ENCODE measurements at regions not wholly inside any gene's neighbourhood (a gene's known extent, or its start where the extent isn't known, plus 50 kb on each side); places are given as distances from the start of the nearest gene placed in this dataset.
"Not testable (repeated sequence)": the region's sequence is repeated elsewhere in the genome, so short reads cannot be mapped to it uniquely, and the experiment has no call there.

DNA sequence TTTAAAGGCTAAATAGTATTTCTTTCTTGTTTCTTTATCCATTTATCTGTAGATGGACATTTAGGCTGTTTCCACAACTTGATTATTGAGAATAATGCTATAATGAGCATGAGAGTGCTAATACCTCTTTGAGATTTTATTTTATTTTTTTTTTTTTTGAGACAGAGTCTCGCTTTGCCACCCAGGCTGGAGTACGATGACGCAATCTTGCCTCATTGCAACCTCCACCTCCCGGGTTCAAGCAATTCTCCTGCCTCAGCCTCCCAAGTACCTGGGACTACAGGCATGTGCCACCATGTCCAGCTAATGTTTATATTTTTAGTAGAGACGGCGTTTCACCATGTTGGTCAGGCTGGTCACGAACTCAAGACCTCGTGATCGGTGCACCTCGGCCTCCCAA is 366.5 kb upstream of the PODXL start:
- H3K27ac Mint-ChIP-seq; H3K27me3 Mint-ChIP-seq (ENCODE audit: low read depth); CTCF ChIA-PET; H3K4me3 Mint-ChIP-seq; intact Hi-C loops (cut with micrococcal nuclease); H3K4me1 Mint-ChIP-seq (ENCODE audit: low read depth); H3K9me3 Mint-ChIP-seq; H3K36me3 Mint-ChIP-seq (ENCODE audit: low read depth); DNase-seq: not testable (repeated sequence)

DNA sequence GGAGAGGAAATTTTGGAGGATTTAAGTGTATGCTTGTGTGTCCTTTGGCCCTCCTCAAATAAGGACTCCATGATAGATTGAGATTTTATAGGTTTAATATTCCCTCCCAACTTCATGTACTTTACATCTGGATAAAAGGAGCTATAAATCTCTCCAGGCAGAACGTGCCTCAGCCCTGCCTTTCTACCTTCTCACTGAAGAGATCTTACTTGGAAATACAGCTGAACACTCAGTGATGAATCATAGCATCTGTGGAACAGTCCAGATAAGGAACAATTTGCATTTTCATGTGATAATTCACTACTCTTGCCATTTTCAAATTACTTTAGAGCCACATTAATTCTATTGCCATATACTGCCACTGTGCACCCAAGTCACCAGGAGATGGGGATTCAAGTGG is 364.6 kb upstream of the PODXL start:
- no peaks in the 10 kb centered on the region for H3K4me1 Mint-ChIP-seq (ENCODE audit: low read depth)
- no peak for DNase-seq
- no peak overlapping the region for H3K27ac Mint-ChIP-seq
- H3K4me3 Mint-ChIP-seq, result no peak overlapping the region
- no peaks in the 10 kb centered on the region for H3K36me3 Mint-ChIP-seq (ENCODE audit: low read depth)
- peaks cover 4% of the 10 kb centered on the region for H3K27me3 Mint-ChIP-seq (ENCODE audit: low read depth)
- intact Hi-C loops (cut with micrococcal nuclease), result no loop called here
- CTCF ChIA-PET, result interaction anchor here (1.1 kb wide), 1 partner anchor 70 kb away, joined by 4 read pairs; no protein-coding TSS in a partner anchor
- no peaks in the 10 kb centered on the region for H3K9me3 Mint-ChIP-seq

DNA sequence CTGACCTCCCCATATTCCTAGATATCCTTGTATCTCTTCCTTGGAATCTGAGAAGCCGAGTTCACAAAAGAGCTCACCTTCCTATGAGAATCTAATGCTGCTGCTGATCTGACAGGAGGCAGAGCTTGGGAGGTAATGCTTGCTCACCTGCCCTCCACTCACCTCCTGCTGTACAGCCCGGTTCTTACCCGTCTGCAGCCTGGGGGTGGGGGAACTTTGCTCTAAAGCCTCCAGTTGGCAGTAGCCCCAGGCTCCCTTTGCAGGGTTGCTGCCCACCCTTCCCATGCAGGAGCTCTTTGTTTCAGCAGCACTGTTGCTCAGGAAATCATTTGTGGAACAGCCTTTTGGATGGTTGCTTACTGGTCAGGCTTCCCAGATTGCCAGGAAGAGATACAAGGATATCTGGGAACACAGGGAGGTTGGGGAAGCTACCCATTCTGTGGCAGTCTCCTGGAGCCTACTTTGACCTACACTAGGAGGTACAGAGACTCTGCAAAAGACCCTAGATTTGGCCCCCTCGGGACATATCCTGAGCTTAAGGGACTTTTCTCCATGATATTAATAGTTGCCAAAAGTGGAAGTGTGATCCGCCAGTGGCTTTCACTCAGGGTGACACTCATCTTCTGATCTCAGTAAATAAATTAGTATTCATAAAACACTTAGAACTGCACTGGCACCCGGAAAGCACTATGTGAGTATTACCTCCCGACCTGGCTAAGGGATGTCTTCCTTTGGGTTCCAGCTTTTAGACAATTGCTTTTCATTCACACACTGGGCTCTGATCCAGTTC is 363.7 kb upstream of the PODXL start:
- H3K36me3 Mint-ChIP-seq (ENCODE audit: low read depth), result no peaks in the 10 kb centered on the region
- no peak for DNase-seq
- CTCF ChIA-PET, result interaction anchor here (1.1 to 2.2 kb wide), 2 partner anchors 69 to 228 kb away, joined by 4 to 9 read pairs; no protein-coding TSS in a partner anchor
- H3K4me1 Mint-ChIP-seq (ENCODE audit: low read depth), result no peaks in the 10 kb centered on the region
- intact Hi-C loops (cut with micrococcal nuclease), result no loop called here
- no peak overlapping the region for H3K4me3 Mint-ChIP-seq
- peaks cover 4% of the 10 kb centered on the region for H3K27me3 Mint-ChIP-seq (ENCODE audit: low read depth)
- H3K9me3 Mint-ChIP-seq, result no peaks in the 10 kb centered on the region
- H3K27ac Mint-ChIP-seq, result no peak overlapping the region

DNA sequence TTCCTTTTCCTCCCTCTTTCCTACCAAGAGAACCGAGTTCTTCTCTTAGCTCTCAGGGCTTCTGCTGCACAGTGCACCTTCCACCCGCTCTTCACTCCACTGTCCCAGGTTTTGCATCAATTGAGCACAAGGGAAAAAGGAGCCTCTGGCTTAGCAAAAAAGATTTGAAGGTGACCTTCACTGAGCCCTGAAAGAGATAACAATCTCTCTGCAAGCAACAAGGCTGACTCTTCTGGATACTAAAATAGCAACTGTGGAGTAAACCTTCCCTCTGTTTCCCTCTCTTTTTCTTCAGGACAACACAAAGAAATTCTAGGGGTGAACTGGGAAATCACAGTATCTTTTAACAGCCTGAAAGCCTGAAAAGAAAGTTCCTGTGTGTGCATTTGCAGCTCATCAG is 354.7 kb upstream of the PODXL start:
- Mint-ChIP-seq H3K27ac (no peak overlapping the region), H3K4me1 (ENCODE audit: low read depth) (no peaks in the 10 kb centered on the region), H3K27me3 (ENCODE audit: low read depth) (peaks cover 46% of the 10 kb centered on the region), H3K4me3 (no peak overlapping the region), H3K36me3 (ENCODE audit: low read depth) (no peaks in the 10 kb centered on the region), H3K9me3 (peaks cover 2% of the 10 kb centered on the region)
- intact Hi-C loops (cut with micrococcal nuclease), result no loop called here
- no peak for DNase-seq
- CTCF ChIA-PET, result interaction anchor here (0.7 to 1.3 kb wide), 2 partner anchors 51 to 131 kb away, joined by 3 to 4 read pairs; no protein-coding TSS in a partner anchor

DNA sequence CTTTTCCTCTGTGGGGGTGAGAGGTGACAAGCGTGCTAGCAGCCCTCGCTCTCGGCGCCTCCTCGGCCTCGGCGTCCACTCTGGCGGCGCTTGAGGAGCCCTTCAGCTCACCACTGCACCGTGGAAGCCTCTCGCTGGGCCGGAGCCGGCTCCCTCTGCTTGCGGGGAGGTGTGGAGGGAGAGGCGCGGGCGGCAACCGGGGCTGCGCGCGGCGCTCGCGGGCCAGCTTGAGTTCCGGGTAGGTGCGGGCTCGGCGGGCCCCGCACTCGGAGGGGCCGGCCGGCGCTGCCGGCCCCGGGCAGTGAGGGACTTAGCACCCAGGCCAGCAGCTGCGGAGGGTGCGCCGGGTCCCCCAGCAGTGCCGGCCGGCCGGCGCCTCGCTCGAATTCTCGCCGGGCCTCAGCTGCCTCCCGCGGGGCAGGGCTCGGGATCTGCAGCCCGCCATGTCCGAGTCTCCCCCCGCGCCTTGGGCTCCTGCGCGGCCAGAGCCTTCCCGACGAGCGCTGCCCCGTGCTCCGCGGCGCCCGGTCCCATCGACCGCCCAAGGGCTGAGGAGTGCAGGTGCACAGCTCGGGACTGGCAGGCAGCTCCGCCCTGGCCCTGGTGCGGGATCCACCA is 352.8 kb upstream of the PODXL start:
- H3K27ac Mint-ChIP-seq, result no peak overlapping the region
- H3K4me3 Mint-ChIP-seq, result no peak overlapping the region
- intact Hi-C loops (cut with micrococcal nuclease), result no loop called here
- H3K9me3 Mint-ChIP-seq, result no peaks in the 10 kb centered on the region
- H3K36me3 Mint-ChIP-seq (ENCODE audit: low read depth), result no peaks in the 10 kb centered on the region
- H3K4me1 Mint-ChIP-seq (ENCODE audit: low read depth), result no peaks in the 10 kb centered on the region
- DNase-seq, result no peak
- CTCF ChIA-PET, result no interaction called here
- peaks cover 48% of the 10 kb centered on the region for H3K27me3 Mint-ChIP-seq (ENCODE audit: low read depth)

DNA sequence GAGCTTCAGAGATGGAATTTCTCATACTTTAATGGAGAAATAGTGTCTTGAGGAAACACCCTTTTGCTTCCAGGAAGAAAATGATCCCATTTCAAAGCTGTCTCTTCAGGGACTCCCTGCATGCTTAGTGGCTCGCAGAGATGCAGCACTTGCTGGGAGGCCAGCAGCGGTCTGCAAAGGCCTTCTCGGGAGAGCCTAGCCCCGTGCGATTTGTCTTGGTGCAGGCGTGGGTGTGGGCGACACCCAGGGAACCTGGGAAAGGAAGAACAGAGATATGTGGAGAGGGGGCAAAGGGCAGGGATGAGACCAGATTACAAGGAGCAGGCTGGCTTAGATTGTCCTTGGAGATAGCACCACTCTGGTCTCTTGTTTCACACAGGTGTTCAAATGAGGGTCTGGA is 352.3 kb upstream of the PODXL start:
- H3K27ac Mint-ChIP-seq, result no peak overlapping the region
- H3K27me3 Mint-ChIP-seq (ENCODE audit: low read depth), result peaks cover 48% of the 10 kb centered on the region
- no peak overlapping the region for H3K4me3 Mint-ChIP-seq
- H3K4me1 Mint-ChIP-seq (ENCODE audit: low read depth), result no peaks in the 10 kb centered on the region
- CTCF ChIA-PET, result no interaction called here
- intact Hi-C loops (cut with micrococcal nuclease), result no loop called here
- DNase-seq, result no peak
- no peaks in the 10 kb centered on the region for H3K36me3 Mint-ChIP-seq (ENCODE audit: low read depth)
- H3K9me3 Mint-ChIP-seq, result peaks cover 2% of the 10 kb centered on the region

DNA sequence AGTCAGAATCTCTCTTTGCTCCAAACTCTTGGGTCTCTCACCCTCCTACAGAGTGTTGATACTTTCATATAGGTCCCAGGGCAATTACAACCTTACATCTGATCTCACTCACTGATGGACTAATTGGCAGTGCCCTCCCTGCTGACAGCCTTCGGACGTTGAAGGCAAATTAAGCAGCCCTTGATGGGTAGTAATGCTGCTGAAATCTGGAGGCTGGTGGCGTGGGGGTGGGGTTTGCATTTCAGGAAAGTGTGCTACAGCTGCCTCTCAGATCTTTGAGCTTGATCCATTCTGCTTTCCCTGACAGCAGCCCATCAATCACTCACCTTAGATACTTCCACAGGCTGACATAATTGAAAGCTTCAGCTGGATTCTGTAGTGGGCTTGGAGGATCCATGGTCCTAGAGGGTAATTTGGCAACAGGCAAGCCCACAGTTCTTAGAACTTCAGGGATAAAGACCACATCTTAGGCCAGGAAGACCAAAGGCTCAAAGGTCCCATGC is 349.1 kb upstream of the PODXL start:
- DNase-seq, result no peak
- H3K27ac Mint-ChIP-seq, result no peak overlapping the region
- no peak overlapping the region for H3K4me3 Mint-ChIP-seq
- H3K27me3 Mint-ChIP-seq (ENCODE audit: low read depth), result peaks cover 34% of the 10 kb centered on the region
- intact Hi-C loops (cut with micrococcal nuclease), result no loop called here
- CTCF ChIA-PET, result no interaction called here
- H3K36me3 Mint-ChIP-seq (ENCODE audit: low read depth), result no peaks in the 10 kb centered on the region
- H3K4me1 Mint-ChIP-seq (ENCODE audit: low read depth), result no peaks in the 10 kb centered on the region
- peaks cover 4% of the 10 kb centered on the region for H3K9me3 Mint-ChIP-seq

DNA sequence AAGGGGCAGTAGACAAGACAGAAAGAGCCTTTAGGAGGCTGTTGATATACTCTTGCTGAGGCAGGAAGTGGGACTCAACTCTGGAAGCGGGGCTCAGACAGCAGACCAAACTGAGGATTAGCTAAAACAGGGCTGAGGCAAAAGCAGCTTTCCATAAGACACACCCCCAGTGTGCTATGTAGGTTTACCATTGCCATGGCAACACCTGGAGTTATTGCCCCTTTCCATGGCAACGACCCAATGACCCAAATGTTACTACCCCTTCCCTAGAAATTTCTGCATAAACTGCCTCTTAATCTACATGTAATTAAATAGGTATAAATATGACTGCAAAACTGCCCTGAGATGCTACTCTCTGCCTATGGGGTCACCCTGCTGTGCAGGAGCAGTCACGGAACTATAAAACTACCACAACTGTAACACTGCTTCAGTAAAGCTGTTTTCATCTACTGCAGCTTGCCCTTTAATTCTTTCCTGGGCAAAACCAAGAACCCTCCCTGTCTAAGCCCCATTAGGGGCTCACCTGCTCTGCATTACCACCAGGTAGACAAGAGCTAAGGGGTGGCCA is 348.4 kb upstream of the PODXL start:
- peaks cover 27% of the 10 kb centered on the region for H3K27me3 Mint-ChIP-seq (ENCODE audit: low read depth)
- CTCF ChIA-PET, result no interaction called here
- no peak overlapping the region for H3K4me3 Mint-ChIP-seq

DNA sequence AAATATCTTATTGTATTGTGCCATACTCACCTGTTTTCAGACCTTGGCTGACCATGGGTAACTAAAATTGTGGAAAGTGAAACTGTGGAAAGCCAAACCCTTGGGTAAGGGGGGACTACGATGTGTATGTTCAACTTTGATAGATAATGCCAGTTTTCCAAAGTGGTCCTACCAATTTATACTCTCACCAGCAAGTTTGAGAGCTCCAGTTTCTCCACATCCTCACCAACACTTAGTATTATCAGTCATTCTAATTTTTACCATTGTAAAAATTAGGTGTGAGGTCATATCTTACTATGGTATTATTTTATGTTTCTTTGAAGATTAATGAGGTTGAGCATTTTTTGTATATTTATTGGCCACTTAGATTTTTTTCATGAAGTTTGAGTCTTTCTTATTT is 346.9 kb upstream of the PODXL start:
- Mint-ChIP-seq H3K4me1 (ENCODE audit: low read depth) (no peaks in the 10 kb centered on the region), H3K9me3 (peaks cover 4% of the 10 kb centered on the region), H3K4me3 (no peak overlapping the region), H3K27me3 (ENCODE audit: low read depth) (peaks cover 23% of the 10 kb centered on the region), H3K36me3 (ENCODE audit: low read depth) (no peaks in the 10 kb centered on the region), H3K27ac (no peak overlapping the region)
- intact Hi-C loops (cut with micrococcal nuclease), result no loop called here
- DNase-seq, result no peak
- CTCF ChIA-PET, result no interaction called here

More for the DNA sequence above, 348.4 kb upstream of the PODXL start:
- DNase-seq, result no peak
- Mint-ChIP-seq H3K9me3 (peaks cover 4% of the 10 kb centered on the region), H3K36me3 (ENCODE audit: low read depth) (no peaks in the 10 kb centered on the region), H3K27ac (no peak overlapping the region), H3K4me1 (ENCODE audit: low read depth) (no peaks in the 10 kb centered on the region)
- intact Hi-C loops (cut with micrococcal nuclease), result no loop called here

DNA sequence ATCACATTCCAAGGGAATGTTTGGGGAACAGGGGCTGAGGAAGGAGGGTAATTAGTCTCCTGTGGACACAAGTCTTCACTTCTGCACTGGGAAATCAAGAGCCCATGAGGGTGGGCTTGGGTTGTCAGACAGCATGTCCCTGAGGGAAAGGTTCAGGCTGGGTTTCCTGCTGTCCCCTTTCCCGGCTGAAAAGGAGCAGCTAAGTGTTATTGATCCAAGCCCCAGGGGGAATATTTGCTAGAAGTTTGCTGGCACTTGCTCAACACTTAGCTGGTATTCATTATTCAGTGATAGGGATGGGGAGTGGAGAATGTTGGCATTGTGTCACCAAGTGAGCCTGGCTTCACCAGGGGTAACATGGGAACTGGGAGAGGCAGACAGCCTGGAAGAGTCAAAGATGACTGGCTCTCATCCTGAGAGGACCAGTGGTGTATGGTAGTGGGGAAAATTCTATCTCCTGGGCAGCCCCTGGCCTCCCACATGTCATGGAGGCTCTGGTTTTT is 344.4 kb upstream of the PODXL start:
- intact Hi-C loops (cut with micrococcal nuclease), result no loop called here
- Mint-ChIP-seq H3K27ac (no peak overlapping the region), H3K9me3 (peaks cover 4% of the 10 kb centered on the region), H3K36me3 (ENCODE audit: low read depth) (no peaks in the 10 kb centered on the region), H3K4me3 (no peak overlapping the region), H3K27me3 (ENCODE audit: low read depth) (peaks cover 10% of the 10 kb centered on the region), H3K4me1 (ENCODE audit: low read depth) (no peaks in the 10 kb centered on the region)
- DNase-seq, result no peak
- CTCF ChIA-PET, result interaction anchor here (0.8 to 1.1 kb wide), 2 partner anchors 9 to 209 kb away, joined by 3 to 4 read pairs; no protein-coding TSS in a partner anchor

DNA sequence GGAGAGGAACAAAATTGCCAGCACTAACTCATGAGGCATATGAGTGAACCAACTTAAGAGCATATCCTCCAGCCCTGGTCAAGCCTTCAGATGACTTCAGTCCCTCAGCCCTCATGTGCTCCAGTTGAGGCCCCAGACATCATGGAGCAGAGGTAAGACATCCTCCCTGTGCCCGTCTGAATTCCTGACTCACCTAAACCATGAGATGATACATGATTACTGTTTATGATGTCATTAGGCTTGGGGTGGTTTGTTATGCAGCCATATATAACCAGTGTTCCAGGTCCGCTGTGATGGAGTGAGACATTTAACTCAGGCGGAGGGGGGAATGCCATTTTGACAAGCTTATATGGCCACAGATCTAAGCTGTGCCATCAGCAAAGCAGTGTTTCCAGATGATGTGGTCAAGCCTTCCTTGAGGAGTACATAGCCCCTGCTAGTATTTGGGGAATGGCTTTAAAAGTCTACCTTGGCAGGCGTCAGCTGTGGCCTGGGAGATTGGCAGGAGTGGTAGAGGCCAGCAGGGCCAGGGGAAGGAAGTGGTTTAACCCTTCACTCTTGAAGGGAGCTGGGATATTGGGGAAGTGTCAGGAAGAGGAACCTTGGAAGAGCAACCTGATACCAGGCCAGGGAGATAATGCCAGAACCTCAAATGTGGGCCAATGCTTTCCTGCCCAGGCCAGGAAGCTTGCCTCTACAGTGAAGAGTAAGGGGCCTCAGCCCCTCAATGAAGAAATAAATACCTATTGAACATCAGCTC is 343.0 kb upstream of the PODXL start:
- H3K4me3 Mint-ChIP-seq, result no peak overlapping the region
- intact Hi-C loops (cut with micrococcal nuclease), result no loop called here
- no peaks in the 10 kb centered on the region for H3K4me1 Mint-ChIP-seq (ENCODE audit: low read depth)
- no peak overlapping the region for H3K27ac Mint-ChIP-seq
- H3K27me3 Mint-ChIP-seq (ENCODE audit: low read depth), result peaks cover 9% of the 10 kb centered on the region
- peaks cover 4% of the 10 kb centered on the region for H3K9me3 Mint-ChIP-seq
- no peak for DNase-seq
- CTCF ChIA-PET, result no interaction called here
- no peaks in the 10 kb centered on the region for H3K36me3 Mint-ChIP-seq (ENCODE audit: low read depth)

DNA sequence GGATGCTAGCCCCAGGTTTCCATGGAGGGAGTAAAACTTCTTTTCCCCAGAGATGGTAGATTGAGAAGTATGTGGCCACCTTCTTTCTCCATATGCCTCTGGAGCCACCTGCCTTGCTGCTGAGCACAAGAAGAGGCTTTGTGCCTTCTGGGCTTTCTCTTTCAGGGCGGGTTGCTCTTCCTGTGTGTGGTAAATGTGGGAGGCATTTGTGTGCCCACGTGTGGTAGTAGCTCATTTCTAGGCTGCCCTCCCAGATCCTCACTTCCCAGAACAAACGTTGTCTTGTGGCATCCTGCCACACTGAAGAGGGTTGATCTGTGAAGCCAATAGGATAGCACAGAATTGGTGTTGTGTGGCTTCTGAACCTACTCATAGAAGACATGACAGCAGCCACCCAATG is 342.0 kb upstream of the PODXL start:
- CTCF ChIA-PET, result no interaction called here
- Mint-ChIP-seq H3K27me3 (ENCODE audit: low read depth) (peaks cover 9% of the 10 kb centered on the region), H3K27ac (no peak overlapping the region), H3K36me3 (ENCODE audit: low read depth) (no peaks in the 10 kb centered on the region), H3K4me1 (ENCODE audit: low read depth) (no peaks in the 10 kb centered on the region), H3K9me3 (peaks cover 2% of the 10 kb centered on the region), H3K4me3 (no peak overlapping the region)
- intact Hi-C loops (cut with micrococcal nuclease), result no loop called here
- DNase-seq, result no peak

All from activated naive CD4-positive, alpha-beta T cell treated with anti-CD3 and anti-CD28 coated beads for 36 hours (primary cell).